Hematopoietic multipotent progenitor cell treated with erythropoietin and hydrocortisone succinate and interleukin-3 and kit ligand, for 4 days (in vitro differentiated cells): ENCODE measurements at regions not wholly inside any gene's neighbourhood (a gene's known extent, or its start where the extent isn't known, plus 50 kb on each side); places are given as distances from the start of the nearest gene placed in this dataset.

Experiments used
- DNase-seq: peaks from one replicate; pipeline ENCODE4 v3.0.0-alpha.2; 2015

- no peak for DNase-seq
These were observed 199.6 kb downstream of the TTLL2 start for GRCh38 chr6:167524261-167525111.

GRCh38 chr6:167525774-167526173 is 200.9 kb downstream of the TTLL2 start:
- no peak for DNase-seq

GRCh38 chr6:167526465-167527368 is 201.8 kb downstream of the TTLL2 start:
- no peak for DNase-seq

GRCh38 chr6:167528239-167528638 is 203.4 kb downstream of the TTLL2 start:
- DNase-seq: no peak

GRCh38 chr6:167528976-167529375 is 204.1 kb downstream of the TTLL2 start:
- DNase-seq: no peak

GRCh38 chr6:167529444-167530335 is 204.8 kb downstream of the TTLL2 start:
- no peak for DNase-seq

- no peak for DNase-seq
These were observed 206.1 kb downstream of the TTLL2 start for GRCh38 chr6:167530951-167531350.

GRCh38 chr6:167532410-167533288 is 207.8 kb downstream of the TTLL2 start:
- no peak for DNase-seq

GRCh38 chr6:167533851-167534250 is 209.0 kb downstream of the TTLL2 start:
- no peak for DNase-seq

GRCh38 chr6:167537816-167538215 is 212.9 kb downstream of the TTLL2 start:
- no peak for DNase-seq

GRCh38 chr6:167538746-167539145 is 213.9 kb downstream of the TTLL2 start:
- no peak for DNase-seq

GRCh38 chr6:167540796-167541195 is 215.9 kb downstream of the TTLL2 start:
- DNase-seq: no peak

- no peak for DNase-seq
These were observed 216.7 kb downstream of the TTLL2 start for GRCh38 chr6:167541544-167541943.

GRCh38 chr6:167543602-167544497 is 219.0 kb downstream of the TTLL2 start:
- no peak for DNase-seq

- no peak for DNase-seq
These were observed 221.9 kb downstream of the TTLL2 start for GRCh38 chr6:167546611-167547327.

GRCh38 chr6:167547328-167547692 is 222.4 kb downstream of the TTLL2 start:
- DNase-seq: no peak

- DNase-seq: peak; percentile 29
These were observed 222.9 kb downstream of the TTLL2 start for GRCh38 chr6:167547751-167548150.

- no peak for DNase-seq
These were observed 223.6 kb downstream of the TTLL2 start for GRCh38 chr6:167548451-167548850.

GRCh38 chr6:167549213-167549612 is 224.3 kb downstream of the TTLL2 start:
- no peak for DNase-seq
